H9 (cell line): ENCODE measurements at regions not wholly inside any gene's neighbourhood (a gene's known extent, or its start where the extent isn't known, plus 50 kb on each side); places are given as distances from the start of the nearest gene placed in this dataset.

Experiments
- DNase-seq: peaks from one replicate; pipeline ENCODE4 v3.0.0-alpha.2; 2017
- H2AFZ ChIP-seq: one replicate; pipeline ENCODE4 v1.6.1; 2013; ENCODE audit warnings: mild to moderate bottlenecking, low read length, control low read depth, moderate library complexity
- H2AK5ac ChIP-seq: 2 replicates; pipeline ENCODE4 v1.6.1; 2013; ENCODE audit warnings: low read length, control low read depth, mixed read lengths; ENCODE audit not compliant: insufficient read length
- H2BK120ac ChIP-seq: one replicate; pipeline ENCODE4 v1.6.1; 2013; ENCODE audit warnings: low read depth, mild to moderate bottlenecking, low read length, control low read depth, inconsistent platforms; ENCODE audit not compliant: poor library complexity, severe bottlenecking
- H2BK12ac ChIP-seq: 2 replicates; pipeline ENCODE4 v1.6.1; 2013; ENCODE audit warnings: low read length, control low read depth, mixed read lengths, low read depth; ENCODE audit not compliant: insufficient read length
- H2BK15ac ChIP-seq: 2 replicates; pipeline ENCODE4 v1.6.1; 2013; ENCODE audit warnings: low read depth, low read length, control low read depth
- H2BK20ac ChIP-seq: one replicate; pipeline ENCODE4 v1.6.1; 2013; ENCODE audit warnings: low read depth, mild to moderate bottlenecking, low read length, control low read depth, inconsistent platforms; ENCODE audit not compliant: poor library complexity, severe bottlenecking
- H2BK5ac ChIP-seq: 2 replicates; pipeline ENCODE4 v1.6.1; 2013; ENCODE audit warnings: low read length, control low read depth, mixed read lengths; ENCODE audit not compliant: insufficient read length
- H3K14ac ChIP-seq: 2 replicates; pipeline ENCODE4 v1.6.1; 2013; ENCODE audit warnings: low read length, control low read depth; ENCODE audit not compliant: insufficient read depth
- H3K18ac ChIP-seq: 2 replicates; pipeline ENCODE4 v1.6.1; 2013; ENCODE audit warnings: low read depth, mild to moderate bottlenecking, mixed read lengths, low read length, control low read depth; ENCODE audit not compliant: insufficient read length
- H3K23ac ChIP-seq: 2 replicates; pipeline ENCODE4 v1.6.1; 2013; ENCODE audit warnings: low read length, control low read depth, mixed read lengths, low read depth; ENCODE audit not compliant: insufficient read length
- H3K23me2 ChIP-seq: 2 replicates; pipeline ENCODE4 v1.6.1; 2013; ENCODE audit warnings: low read depth, mild to moderate bottlenecking, mixed read lengths, low read length, control low read depth; ENCODE audit not compliant: insufficient read length, poor library complexity, severe bottlenecking
- H3K27ac ChIP-seq: 2 replicates; pipeline ENCODE4 v1.5.1; 2013; ENCODE audit warnings: low read length, control low read depth, mixed read lengths, low read depth; ENCODE audit not compliant: insufficient read length
- H3K27me3 ChIP-seq: 2 replicates; pipeline ENCODE4 v1.6.1; 2013; ENCODE audit warnings: low read length, control low read depth, inconsistent platforms; ENCODE audit not compliant: insufficient read depth
- H3K4ac ChIP-seq: 2 replicates; pipeline ENCODE4 v1.6.1; 2013; ENCODE audit warnings: low read depth, mild to moderate bottlenecking, control low read depth, inconsistent platforms, low read length, moderate library complexity
- H3K4me1 ChIP-seq: 2 replicates; pipeline ENCODE4 v1.6.1; 2013; ENCODE audit warnings: low read length, control low read depth, inconsistent platforms; ENCODE audit not compliant: insufficient read depth
- H3K4me2 ChIP-seq: 2 replicates; pipeline ENCODE4 v1.6.1; 2013; ENCODE audit warnings: low read length, control low read depth, mixed read lengths; ENCODE audit not compliant: insufficient read length, insufficient read depth
- H3K56ac ChIP-seq: 2 replicates; pipeline ENCODE4 v1.6.1; 2013; ENCODE audit warnings: low read depth, mild to moderate bottlenecking, mixed read lengths, low read length, control low read depth; ENCODE audit not compliant: insufficient read length
- H3K79me1 ChIP-seq: 2 replicates; pipeline ENCODE4 v1.6.1; 2013; ENCODE audit warnings: low read depth, mild to moderate bottlenecking, moderate library complexity, low read length, control low read depth, inconsistent platforms; ENCODE audit not compliant: insufficient read depth, poor library complexity, severe bottlenecking
- H3K79me2 ChIP-seq: 2 replicates; pipeline ENCODE4 v1.6.1; 2013; ENCODE audit warnings: low read length, control low read depth, inconsistent platforms; ENCODE audit not compliant: insufficient read depth
- H3K9ac ChIP-seq: 2 replicates; pipeline ENCODE4 v1.6.1; 2013; ENCODE audit warnings: low read length, control low read depth, mixed read lengths; ENCODE audit not compliant: insufficient read length; ENCODE audit errors: extremely low read depth
- H3K9me3 ChIP-seq: one replicate; pipeline ENCODE4 v1.6.1; 2013; ENCODE audit warnings: low read depth, low read length, inconsistent platforms; ENCODE audit not compliant: control insufficient read depth
- H3T11ph ChIP-seq: one replicate; pipeline ENCODE4 v1.6.1; 2013; ENCODE audit warnings: mild to moderate bottlenecking, low read length, control low read depth, inconsistent platforms
- H4K20me1 ChIP-seq: one replicate; pipeline ENCODE4 v1.6.1; 2013; ENCODE audit not compliant: control insufficient read depth, insufficient read length, insufficient read depth
- H4K5ac ChIP-seq: 2 replicates; pipeline ENCODE4 v1.6.1; 2013; ENCODE audit warnings: low read depth, mild to moderate bottlenecking, mixed read lengths, low read length, control low read depth; ENCODE audit not compliant: insufficient read length
- H4K8ac ChIP-seq: replicated peaks from 2 replicates; pipeline ENCODE4 v1.6.1; 2013; ENCODE audit warnings: low read length, control low read depth, mixed read lengths, low read depth; ENCODE audit not compliant: insufficient read length
- H4K91ac ChIP-seq: 2 replicates; pipeline ENCODE4 v1.6.1; 2013; ENCODE audit warnings: low read depth, mild to moderate bottlenecking, moderate library complexity, mixed read lengths, low read length, control low read depth; ENCODE audit not compliant: insufficient read length
- H3K27ac Mint-ChIP-seq, 3 experiments: 2 replicates in 2 of 3; 3 replicates in 1 of 3; pipeline ENCODE4 v1.8.0; 2020 to 2021; ENCODE audit warnings: mixed read lengths in 3 of 3, mild to moderate bottlenecking in 1 of 3, moderate library complexity in 1 of 3
- H3K27me3 Mint-ChIP-seq: 2 replicates; pipeline ENCODE4 v1.8.0; 2021; ENCODE audit warnings: low read depth, mild to moderate bottlenecking, moderate library complexity, mixed read lengths
- H3K36me3 Mint-ChIP-seq, 3 experiments: 2 replicates in 2 of 3; 3 replicates in 1 of 3; pipeline ENCODE4 v1.8.0; 2020 to 2021; ENCODE audit warnings: low read depth in 3 of 3, mixed read lengths in 3 of 3; ENCODE audit not compliant: insufficient read depth in 1 of 3
- H3K4me1 Mint-ChIP-seq, 2 experiments: 2 replicates each; pipeline ENCODE4 v1.8.0; 2020; ENCODE audit warnings: mixed read lengths in 2 of 2
- H3K4me3 Mint-ChIP-seq, 2 experiments: 2 replicates in 1 of 2; 3 replicates in 1 of 2; pipeline ENCODE4 v1.8.0; 2020 to 2021; ENCODE audit warnings: mild to moderate bottlenecking in 2 of 2, mixed read lengths in 2 of 2, moderate library complexity in 1 of 2
- H3K9me3 Mint-ChIP-seq, 2 experiments: 2 replicates in 1 of 2; 3 replicates in 1 of 2; pipeline ENCODE4 v1.8.0; 2020; ENCODE audit warnings: mild to moderate bottlenecking in 2 of 2, mixed read lengths in 2 of 2, moderate library complexity in 1 of 2
- WGBS: extraction: QIAGEN DNeasy Blood & Tissue Kit; methylation state at CpG from one replicate; pipeline ENCODE4 v1.1.7; 2013; ENCODE audit warnings: missing lambda C conversion rate, low lambda C conversion rate, mixed read lengths; ENCODE audit not compliant: insufficient read length; ENCODE audit errors: extremely low coverage; 5-methylcytosine and 5-hydroxymethylcytosine counted together
- TF ChIP-seq, protein P1 (sequence below): fragments of 200-600 bp; sonication (generic); conservative IDR thresholded peaks from 3 replicates; pipeline ENCODE4 v1.8.0; 2021; ENCODE audit warnings: antibody characterized with exemption, mild to moderate bottlenecking

DNA sequence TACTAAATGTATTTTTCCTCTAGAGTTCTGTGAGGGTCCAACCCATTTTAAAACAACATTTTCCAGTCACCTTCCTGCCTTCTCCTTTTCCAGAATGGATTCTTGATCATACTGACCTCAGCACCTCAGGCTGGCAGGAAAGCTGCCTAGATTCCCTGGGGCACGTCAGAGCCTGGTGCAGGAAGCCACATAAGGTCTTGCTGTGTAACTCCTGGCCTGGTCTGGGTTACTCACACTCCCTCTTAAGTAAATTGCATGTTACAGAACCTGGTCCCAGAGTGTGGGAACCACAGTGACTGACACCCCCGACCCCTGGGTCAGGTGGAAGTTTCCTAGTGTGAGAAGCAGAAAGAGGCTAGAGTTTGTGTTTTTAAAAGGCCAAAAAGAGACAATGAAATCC lies 209.8 kb downstream of the SPTSSA start:
- Mint-ChIP-seq H3K27ac (peak overlapping the region in 1 of 3 experiments; percentile 65; a peak in 3 of 7 replicates), H3K9me3 (no peaks in the 10 kb centered on the region), H3K4me1 (peaks cover 0 to 7% of the 10 kb centered on the region in 2 experiments; a peak in 2 of 4 replicates), H3K4me3 (no peak overlapping the region), H3K36me3 (no peaks in the 10 kb centered on the region), H3K27me3 (no peaks in the 10 kb centered on the region)
- H2BK120ac ChIP-seq = no peak overlapping the region
- no peaks in the 10 kb centered on the region for H4K20me1 ChIP-seq
- H3T11ph ChIP-seq = no peak overlapping the region
- H3K14ac ChIP-seq = no peak overlapping the region
- no peak for DNase-seq
- no peak overlapping the region for H2BK5ac ChIP-seq
- H3K4me2 ChIP-seq = no peak overlapping the region
- no peak overlapping the region for H3K4ac ChIP-seq
- H3K18ac ChIP-seq = no peak overlapping the region
- no peaks in the 10 kb centered on the region for H3K27me3 ChIP-seq
- no CpG with 5 or more reads among the region's 2 CpGs for WGBS
- H3K27ac ChIP-seq = no peak overlapping the region
- H2BK15ac ChIP-seq = no peak overlapping the region
- no peak overlapping the region for H3K56ac ChIP-seq
- H4K8ac ChIP-seq = no peak overlapping the region
- no peak overlapping the region for H4K5ac ChIP-seq
- no peak overlapping the region for H2BK20ac ChIP-seq
- H3K9me3 ChIP-seq = no peaks in the 10 kb centered on the region
- no peak overlapping the region for H3K23ac ChIP-seq
- H3K79me2 ChIP-seq = no peaks in the 10 kb centered on the region
- no peak overlapping the region for H3K9ac ChIP-seq
- H2AFZ ChIP-seq = no peak overlapping the region
- TF ChIP-seq, protein P1, sequence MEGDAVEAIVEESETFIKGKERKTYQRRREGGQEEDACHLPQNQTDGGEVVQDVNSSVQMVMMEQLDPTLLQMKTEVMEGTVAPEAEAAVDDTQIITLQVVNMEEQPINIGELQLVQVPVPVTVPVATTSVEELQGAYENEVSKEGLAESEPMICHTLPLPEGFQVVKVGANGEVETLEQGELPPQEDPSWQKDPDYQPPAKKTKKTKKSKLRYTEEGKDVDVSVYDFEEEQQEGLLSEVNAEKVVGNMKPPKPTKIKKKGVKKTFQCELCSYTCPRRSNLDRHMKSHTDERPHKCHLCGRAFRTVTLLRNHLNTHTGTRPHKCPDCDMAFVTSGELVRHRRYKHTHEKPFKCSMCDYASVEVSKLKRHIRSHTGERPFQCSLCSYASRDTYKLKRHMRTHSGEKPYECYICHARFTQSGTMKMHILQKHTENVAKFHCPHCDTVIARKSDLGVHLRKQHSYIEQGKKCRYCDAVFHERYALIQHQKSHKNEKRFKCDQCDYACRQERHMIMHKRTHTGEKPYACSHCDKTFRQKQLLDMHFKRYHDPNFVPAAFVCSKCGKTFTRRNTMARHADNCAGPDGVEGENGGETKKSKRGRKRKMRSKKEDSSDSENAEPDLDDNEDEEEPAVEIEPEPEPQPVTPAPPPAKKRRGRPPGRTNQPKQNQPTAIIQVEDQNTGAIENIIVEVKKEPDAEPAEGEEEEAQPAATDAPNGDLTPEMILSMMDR = no peak
- H3K4me1 ChIP-seq = no peaks in the 10 kb centered on the region; the same call in 1 of the 2 replicates
- no peak overlapping the region for H2AK5ac ChIP-seq
- H4K91ac ChIP-seq = no peak overlapping the region
- H3K79me1 ChIP-seq = no peaks in the 10 kb centered on the region
- no peaks in the 10 kb centered on the region for H3K23me2 ChIP-seq
- no peak overlapping the region for H2BK12ac ChIP-seq
